IPS-NIHi7 (cell line): ENCODE measurements at regions not wholly inside any gene's neighbourhood (a gene's known extent, or its start where the extent isn't known, plus 50 kb on each side); places are given as distances from the start of the nearest gene placed in this dataset.

Experiments
- DNase-seq: peaks from one replicate; pipeline ENCODE4 v3.0.0; 2012; ENCODE audit warnings: mixed read lengths; ENCODE audit errors: extremely low spot score

- no peak for DNase-seq
Observed at GRCh38 chrX:6906608-6907007, 240.9 kb upstream of the STS start.

- no peak for DNase-seq
Observed at GRCh38 chrX:6904156-6904555, 243.4 kb upstream of the STS start.

GRCh38 chrX:6898371-6898770 is 249.1 kb upstream of the STS start:
- no peak for DNase-seq

- DNase-seq, result no peak
Observed at GRCh38 chrX:6891404-6891803, 256.1 kb upstream of the STS start.

- no peak for DNase-seq
Observed at GRCh38 chrX:6890544-6891261, 256.8 kb upstream of the STS start.

- no peak for DNase-seq
Observed at GRCh38 chrX:6885909-6886308, 261.6 kb upstream of the STS start.

- no peak for DNase-seq
Observed at GRCh38 chrX:6885396-6885795, 262.1 kb upstream of the STS start.

- DNase-seq, result no peak
Observed at GRCh38 chrX:6861456-6861855, 286.1 kb upstream of the STS start.

GRCh38 chrX:6857749-6858148 is 289.8 kb upstream of the STS start:
- no peak for DNase-seq

GRCh38 chrX:6856471-6856870 is 291.0 kb upstream of the STS start:
- no peak for DNase-seq

GRCh38 chrX:6852869-6853268 is 294.6 kb upstream of the STS start:
- no peak for DNase-seq

GRCh38 chrX:6852121-6852520 is 295.4 kb upstream of the STS start:
- DNase-seq, result no peak

- DNase-seq, result no peak
Observed at GRCh38 chrX:6851140-6851539, 296.4 kb upstream of the STS start.

GRCh38 chrX:6849716-6850414 is 297.6 kb upstream of the STS start:
- no peak for DNase-seq

GRCh38 chrX:6832619-6833018 is 297.7 kb upstream of the VCX3A start:
- DNase-seq, result no peak

- no peak for DNase-seq
Observed at GRCh38 chrX:6826856-6827255, 291.9 kb upstream of the VCX3A start.

- no peak for DNase-seq
Observed at GRCh38 chrX:6821730-6822129, 286.8 kb upstream of the VCX3A start.

- peak; percentile 74 for DNase-seq
Observed at GRCh38 chrX:6813836-6814370, 279.0 kb upstream of the VCX3A start.

- DNase-seq, result no peak
Observed at GRCh38 chrX:6812087-6812486, 277.2 kb upstream of the VCX3A start.

GRCh38 chrX:6810776-6811175 is 275.9 kb upstream of the VCX3A start:
- DNase-seq, result no peak

GRCh38 chrX:6803607-6804006 is 268.7 kb upstream of the VCX3A start:
- DNase-seq, result no peak

GRCh38 chrX:6793000-6793399 is 258.1 kb upstream of the VCX3A start:
- DNase-seq, result no peak

- DNase-seq, result no peak
Observed at GRCh38 chrX:6783912-6784311, 249.0 kb upstream of the VCX3A start.
